OCI-M1 (cell line): ENCODE measurements at regions not wholly inside any gene's neighbourhood (a gene's known extent, or its start where the extent isn't known, plus 50 kb on each side); places are given as distances from the start of the nearest gene placed in this dataset.

ENCODE experiments used
- DNase-seq: peaks from one replicate; lab custom pipeline; 2025; lab: John Stamatoyannopoulos, UW

DNA sequence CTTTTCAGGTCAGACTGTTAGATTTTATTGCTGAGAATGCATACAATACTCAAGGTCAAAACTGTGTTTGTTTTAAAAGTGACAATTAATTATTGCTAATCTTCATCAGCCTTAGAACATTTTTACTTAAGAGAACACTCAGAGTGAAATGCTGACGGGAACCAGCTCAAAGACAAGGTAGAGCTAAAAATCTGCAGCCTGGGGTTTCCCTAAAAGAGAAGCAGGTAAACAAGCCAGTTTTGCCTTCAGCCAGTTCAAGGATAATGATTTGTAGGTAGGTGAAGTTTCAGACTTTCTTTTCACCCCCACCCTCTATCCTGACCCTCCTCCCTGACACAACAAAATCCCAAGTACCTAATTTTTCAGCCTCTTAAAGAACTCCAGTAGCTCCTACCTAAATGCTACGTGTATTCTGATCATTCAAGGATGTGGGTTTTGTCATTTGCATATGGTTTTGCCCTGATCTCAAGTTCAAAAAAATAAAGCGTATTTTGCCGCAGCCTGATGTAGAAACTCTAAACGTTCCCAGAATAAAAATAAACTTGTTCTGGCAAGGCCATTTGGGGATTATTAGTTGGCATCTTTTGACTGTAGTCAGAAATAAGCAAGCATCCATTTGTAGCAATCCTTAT lies 407.2 kb downstream of the EFNA5 start:
- no peak for DNase-seq

DNA sequence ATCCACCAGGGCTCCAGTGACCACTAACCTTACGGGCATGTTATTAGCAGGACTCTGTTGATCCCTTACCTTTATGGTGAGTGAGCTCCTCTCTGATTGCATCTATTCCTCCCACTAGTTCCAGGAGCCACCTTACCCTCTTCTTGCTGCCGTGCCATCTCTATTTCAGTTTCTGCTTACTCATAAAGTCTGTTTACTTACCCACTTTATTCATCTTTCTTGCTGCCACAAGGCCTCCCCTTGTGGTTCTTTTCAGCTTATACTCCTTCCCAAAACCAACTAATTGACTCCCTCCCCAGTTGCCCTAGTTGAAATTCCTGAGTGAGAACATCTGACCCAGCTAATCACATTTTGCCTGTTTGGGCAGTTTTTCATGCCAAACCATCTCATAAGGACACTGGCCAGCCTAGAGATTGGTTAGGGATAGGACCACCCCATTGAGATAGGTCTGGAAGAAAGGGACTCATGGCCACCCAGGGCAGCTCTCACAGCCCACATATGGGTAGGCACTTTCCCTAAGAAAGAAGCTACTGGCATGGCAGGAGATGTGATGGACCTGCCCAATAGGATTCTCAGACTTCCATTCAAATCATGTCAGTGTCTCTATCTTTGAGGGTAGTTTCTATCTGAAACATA lies 412.7 kb downstream of the EFNA5 start:
- no peak for DNase-seq

DNA sequence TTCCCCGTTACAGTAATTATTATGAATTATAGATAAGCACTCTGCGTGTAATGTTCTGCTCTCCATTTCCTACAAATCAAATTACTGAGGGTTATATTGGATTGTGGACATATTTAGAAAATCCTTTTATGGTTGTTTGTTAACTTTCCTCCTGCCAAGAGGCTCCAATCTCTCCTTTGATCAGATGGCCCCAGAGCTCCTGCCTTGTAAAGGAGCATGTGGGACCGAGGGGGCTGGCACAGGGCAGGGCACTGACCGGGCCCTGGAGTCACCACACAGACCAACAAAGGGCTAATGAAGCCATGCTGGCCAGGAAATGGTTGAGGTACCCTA lies 415.9 kb downstream of the EFNA5 start:
- DNase-seq, result no peak

DNA sequence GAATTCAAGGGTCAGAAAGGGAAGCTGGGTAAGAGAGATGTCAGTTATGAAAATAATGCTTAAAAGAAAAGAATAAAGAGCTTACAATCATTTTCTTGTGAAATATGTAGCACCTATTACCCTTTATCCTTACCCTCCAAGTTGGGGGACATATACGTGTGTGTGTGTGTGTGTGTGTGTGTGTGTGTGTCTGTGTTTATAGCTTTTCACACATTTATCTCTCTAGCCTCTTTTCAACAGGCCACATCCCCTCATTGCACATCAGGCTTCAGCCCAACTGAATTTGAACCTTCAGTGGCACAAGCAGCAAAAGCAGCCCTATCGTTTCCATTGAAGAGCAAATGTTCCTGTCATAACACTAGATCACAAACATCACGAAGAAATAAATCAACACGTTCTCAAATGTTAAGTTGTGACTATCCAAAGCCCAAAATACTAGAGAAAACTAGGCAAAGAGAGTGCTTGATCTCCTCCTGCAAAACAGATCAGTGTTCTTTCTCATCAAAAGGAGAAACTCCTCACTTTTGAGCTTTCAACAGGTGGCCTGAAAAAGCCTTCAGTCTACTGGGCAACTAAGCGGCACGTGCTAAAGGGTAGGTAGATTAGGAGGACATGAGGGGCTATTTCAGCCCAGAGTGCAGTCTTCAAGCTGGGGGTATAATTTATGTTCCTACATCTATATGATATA lies 416.4 kb downstream of the EFNA5 start:
- no peak for DNase-seq

DNA sequence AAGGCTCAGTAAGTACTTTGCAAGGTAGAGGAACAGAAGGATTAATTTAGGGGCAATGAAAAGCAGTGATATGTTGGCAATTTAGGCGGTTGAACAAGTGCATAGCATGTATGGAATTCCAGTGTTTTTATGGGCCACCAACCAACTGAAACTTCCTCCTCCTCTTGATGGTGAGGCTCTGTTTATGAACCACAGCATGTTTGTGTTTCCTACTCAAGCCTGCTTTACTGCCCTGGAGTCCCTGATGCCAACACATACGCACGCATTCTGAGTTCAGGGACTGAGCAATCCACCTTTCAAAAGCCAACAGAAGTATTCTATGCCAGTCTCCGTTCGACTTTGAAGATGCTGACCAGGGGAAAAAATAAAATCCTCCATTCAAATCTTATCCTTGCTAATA lies 417.5 kb downstream of the EFNA5 start:
- no peak for DNase-seq

DNA sequence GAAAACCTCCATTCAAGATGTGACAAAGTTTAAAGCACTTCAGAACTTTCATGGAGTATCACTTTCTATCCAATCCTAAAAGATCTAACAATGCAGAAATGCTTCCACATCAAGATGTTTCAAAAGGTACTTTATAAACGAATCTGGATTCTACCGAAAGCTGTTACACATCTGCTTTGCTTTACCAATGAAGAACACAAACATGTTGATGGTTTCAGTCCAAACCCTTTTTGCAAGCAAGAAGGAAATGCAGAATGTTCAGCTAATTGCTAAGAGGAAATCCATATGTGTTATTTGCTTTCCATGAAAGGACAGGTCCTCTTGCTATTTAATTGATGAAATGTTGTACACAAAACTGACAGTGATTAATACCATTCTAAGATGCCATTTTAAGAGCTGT lies 419.6 kb downstream of the EFNA5 start:
- no peak for DNase-seq

DNA sequence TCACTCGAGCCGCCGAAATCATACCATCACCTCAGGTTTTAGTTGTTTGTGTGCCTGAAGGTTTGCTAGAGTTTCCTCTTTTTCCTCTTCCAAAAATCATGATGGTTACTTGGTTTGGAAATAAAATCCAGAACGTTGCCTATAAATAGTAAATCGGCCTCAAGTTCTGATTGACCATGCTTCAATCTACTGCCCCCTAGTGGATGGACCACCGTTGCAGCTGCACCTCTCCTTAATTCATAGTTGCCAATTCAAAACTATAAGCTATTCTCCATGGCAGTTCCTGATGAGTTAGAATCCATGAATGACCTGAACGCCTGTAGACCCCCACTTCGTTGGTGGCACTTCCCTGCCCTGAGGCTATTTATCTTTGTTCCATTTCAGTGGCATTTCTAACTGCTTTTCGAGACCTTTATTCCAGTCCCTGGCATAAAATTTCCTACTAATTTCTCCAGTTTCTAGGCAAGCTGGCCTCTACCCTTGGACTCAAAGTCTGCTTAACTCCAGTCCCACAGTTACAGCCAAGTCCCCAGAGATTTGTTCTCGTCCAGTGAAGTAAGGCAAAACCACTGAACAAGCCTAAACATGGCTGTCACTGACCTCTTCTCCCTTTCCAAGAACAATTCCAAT lies 422.6 kb downstream of the EFNA5 start:
- peak; percentile 73 for DNase-seq

DNA sequence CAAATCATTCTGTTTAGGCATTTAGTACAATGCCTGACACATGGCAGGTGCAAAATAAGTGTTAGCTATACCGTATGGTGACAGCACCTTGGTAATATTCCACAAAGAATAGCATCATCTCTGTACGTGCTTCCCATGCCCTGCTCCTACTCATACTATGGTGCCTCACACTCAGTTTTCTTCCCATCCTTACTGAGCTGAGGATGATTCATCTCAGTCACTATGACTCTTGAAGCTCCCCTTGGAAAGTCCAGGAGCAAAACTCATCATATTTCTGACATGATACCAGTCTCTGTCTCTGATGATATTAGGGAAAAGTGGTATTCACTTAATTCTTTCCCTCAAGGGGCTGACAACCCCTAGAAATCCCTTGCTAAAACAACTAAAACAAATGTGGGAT lies 423.3 kb downstream of the EFNA5 start:
- DNase-seq, result no peak

DNA sequence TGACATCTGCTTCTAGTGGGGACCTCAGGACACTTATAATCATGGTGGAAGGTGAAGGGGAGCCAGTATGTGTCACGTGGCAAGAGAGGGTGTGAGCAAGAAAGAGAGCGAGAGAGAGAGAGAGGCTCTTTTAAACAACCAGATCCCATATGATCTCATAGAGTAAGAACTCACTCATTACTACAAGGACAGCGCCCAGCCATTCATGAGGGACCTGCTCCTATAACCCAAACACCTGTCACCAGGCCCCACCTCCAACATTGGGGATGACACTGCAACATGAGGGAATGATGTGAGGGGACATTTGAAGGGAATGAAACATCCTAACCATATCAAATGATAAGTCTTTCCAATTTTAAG lies 427.5 kb downstream of the EFNA5 start:
- no peak for DNase-seq

DNA sequence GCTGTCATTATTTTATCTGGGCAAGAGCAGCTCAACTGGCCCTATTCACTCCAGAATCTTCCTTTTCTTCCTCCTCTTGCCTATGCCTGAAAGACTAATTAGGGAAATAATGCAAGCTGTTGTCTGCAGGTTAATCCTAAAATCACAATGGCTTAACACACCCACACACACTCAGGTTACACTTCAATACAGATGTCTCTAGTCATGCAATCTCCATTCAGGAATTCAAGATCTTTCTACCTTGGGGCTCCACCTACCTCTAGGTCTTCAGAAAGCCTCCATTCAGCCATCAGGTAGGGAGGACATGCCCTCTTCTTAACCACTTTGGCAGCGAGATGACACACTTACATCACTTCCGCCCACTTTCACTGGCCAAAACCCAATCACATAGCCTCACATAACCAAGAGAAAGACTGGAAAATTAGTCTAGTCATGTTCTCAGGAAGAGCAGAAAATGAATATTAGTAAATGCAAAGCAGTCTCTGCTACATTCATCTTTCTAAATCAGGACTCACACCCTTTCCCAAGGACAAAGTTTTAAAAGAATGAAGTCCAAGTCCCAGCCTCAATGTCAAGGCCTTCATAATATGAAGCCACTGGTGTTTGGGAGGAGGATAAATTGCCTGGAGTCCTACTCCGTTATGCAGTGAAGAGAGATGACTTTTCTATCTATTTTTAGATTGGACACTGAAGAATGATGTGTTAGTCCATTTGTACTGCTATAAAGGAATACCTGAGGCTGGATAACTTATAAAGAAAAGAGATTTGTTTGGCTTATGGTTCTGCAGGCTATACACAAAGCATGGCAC lies 428.1 kb downstream of the EFNA5 start:
- no peak for DNase-seq

DNA sequence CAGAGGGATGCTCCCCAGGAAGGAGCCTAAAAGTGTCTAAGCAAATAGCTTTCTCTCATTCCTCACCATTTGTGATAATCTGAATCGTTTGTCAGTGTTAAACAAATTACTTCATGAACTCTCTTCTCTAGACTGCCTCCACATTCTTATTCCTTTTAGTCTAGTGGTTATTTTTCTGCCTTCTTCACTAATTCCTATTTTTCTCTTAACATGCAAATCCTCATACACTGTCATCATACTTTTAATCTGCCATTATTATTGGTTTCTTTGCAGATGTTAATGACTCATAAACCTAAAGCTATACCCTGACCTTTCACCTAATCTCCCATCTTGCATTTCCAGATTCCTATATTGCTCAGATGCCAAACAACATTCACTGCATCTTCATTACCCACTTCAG lies 428.9 kb downstream of the EFNA5 start:
- DNase-seq, result no peak

DNA sequence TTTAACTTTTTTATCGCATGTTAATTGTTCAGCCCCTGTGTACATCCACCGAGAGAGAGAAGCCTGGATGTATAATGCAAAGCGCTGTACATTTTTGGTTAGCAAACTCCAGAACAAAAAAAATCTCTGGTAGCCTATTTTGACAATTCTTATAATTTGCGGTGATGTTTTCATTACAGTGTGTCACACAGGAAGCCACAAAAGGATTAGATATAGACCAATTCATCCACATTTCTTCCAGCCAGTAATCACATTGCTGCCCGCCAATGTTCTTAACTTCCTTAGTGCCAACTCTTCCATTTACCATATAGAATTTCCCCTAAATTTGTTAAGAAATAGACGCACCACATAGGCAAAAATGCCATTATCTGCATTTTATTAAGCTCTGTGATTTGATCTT lies 435.6 kb downstream of the EFNA5 start:
- DNase-seq, result no peak

DNA sequence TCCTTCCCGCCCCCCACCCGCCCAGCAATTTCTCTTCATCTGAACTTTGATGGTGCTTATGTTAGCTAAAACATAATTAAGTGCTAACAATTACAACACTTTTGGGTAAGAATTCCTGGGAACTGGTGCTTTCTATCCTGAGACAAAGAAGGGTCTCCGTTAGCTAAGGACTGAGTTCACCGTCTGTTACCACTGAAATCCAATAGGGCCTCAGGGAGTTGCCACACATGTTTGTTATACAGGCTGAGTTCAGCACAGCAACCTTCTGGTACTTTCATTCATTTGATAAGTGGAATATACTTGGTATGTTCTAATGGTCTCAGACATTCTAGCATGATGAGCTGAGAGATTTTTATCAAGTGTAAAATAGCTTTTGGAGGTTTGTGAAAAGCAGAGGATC lies 437.9 kb downstream of the EFNA5 start:
- no peak for DNase-seq

DNA sequence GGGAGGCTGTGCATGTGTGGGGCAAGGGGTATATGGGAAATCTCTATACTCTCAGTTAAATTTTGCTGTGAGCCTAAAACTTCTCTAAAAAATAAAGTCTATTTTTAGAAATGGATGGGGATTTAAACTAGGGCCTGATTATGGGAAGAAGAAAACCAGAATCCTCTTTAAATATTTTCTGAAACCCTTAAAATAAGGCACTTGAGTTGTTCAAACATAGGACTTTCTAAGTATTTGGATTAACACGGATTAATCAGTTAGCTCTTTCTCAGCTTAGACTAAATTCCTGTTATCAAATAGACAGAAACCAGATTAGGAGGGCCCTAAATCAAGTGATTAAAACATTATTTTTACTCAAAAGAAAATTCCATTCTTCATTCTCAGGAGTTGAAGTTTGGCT lies 438.4 kb downstream of the EFNA5 start:
- DNase-seq, result no peak

DNA sequence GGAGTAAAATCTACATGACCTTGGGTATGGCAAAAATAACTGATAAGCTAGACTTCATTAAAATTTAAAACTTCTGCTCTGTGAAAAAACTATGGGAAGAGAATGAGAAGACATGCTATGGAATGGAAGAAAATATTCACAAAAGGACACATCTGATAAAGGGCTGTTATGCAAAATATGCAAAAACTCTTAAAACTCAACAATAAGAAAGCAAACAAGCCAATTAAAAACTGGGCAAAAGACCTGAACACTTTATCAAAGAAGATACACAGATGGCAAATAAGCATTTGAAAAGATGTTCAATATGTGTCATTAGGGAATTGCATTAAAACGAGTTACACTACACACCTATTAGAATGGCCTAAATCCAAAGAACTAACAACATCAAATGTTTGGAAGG lies 439.5 kb downstream of the EFNA5 start:
- DNase-seq, result no peak

DNA sequence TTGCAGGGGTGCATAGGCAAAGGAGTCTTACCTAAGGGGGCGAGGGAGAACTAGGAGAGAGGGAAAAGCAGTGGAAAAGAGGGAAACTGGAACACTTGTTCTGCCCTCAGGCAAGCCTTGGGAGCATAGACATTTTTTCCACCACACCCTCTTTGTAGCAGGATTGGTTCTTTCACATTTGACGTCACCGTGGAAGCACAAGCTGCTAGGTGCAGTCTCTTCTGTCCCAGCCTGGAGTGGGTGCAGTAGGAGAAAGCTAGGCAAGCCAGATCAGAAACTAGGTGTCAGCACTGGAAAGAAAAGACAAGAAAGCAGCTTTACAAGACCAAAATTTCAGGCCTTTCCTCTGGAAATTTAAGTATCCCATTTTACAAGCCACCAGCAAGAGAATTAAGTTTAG lies 440.4 kb downstream of the EFNA5 start:
- no peak for DNase-seq

DNA sequence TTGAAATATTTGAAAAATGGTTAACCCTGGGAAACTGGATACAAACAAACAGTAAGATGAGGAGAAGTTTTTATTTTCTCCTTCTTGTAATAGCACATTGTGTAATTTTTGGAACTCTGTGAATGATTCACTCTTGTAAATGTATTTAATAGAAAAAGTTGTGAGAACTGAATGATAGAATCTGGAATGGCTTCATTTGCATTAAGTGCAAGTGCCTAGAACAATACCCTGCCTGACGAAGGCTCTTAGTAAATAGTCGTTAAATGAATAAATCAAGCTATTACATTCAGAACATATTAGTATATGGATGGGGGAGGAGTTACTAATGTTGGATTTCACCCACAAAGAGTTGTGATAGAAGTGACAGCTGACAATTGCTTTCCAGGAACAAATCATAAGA lies 442.5 kb downstream of the EFNA5 start:
- no peak for DNase-seq

DNA sequence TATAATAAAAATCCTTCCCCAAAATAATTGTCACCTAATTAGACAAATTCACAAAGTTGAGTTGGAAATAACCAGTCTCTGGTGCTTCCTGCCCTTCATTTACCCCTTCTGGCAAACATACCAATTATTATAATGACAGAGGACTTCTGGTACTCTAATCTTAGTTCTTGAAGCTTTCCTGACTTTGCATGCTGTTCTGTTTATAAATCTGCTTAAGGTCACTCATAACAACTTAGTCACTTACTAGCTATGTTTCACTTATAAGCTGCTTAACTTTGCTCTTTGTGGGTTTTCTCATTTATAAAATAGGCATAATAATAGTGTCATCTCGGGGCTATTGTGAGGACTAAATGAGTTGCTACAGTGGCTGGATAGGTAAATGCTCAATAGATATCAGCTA lies 446.5 kb downstream of the EFNA5 start:
- DNase-seq, result no peak

DNA sequence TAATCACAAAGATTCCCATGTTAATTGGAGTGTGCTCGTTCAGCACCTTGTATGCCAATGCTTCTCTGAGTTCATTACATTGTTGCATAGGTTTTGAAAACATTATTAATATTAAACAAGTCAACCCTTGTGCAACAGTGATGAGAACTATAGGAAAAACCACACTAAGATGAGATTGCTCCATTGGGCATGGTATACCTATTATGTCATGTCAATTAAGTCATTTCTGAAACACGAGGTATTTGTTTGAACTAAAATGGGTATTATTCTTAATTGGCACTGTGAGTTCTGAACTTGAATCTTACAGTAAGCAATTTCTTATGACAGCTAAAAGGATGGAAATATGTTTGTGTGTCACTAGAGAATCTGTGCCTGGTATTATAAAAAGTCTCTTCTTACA lies 447.7 kb downstream of the EFNA5 start:
- peak; percentile 8 for DNase-seq

DNA sequence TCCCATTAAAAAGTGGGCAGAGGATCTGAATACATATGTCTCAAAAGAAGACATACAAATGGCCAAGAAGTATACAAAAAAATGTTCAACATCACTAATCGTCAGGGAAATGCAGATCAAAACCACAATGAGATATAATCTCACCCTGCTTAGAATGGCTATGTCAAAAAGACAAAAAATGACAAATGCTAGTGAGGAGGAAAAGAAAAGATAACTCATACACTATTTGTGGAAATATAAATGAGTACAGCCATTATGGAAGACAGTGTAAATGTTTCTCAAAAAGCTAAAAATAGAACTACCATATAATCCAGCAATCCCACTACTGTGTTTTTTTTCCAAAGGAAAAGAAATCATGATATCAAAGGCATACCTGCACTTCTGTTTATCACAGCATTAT lies 450.7 kb downstream of the EFNA5 start:
- DNase-seq, result peak; percentile 14

DNA sequence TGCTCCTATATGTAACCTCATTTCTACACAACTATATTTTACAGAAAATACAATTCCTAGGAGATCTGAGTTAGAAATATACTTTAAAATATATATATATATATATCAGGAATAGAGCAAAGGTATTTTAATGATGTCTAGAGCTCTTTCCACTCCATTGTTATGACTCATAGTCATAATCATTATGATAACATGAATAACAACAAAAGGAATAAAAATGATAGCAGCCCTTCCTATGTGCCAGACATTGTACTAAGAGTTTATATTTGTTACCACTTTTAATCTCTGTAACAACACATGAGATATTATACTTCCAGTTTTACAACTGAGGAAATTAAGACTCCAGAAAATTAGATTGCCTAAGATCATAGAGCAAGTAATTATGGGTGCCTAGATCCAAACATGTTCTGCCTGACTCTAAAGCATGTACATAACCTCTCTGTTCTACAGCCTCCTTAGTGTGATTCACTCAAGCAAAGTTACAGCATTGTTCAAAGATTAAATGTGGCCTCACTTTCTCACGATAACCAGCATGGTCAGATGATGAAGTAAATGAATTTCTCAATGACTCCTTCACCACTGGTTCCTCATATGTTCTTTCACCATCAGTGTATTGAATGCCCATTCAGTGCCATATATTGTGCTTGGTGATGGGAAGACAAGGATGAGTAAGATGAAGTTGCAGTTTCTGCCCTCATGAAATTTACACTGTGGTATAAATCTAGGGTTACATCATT lies 452.1 kb downstream of the EFNA5 start:
- peak; percentile 31 for DNase-seq

DNA sequence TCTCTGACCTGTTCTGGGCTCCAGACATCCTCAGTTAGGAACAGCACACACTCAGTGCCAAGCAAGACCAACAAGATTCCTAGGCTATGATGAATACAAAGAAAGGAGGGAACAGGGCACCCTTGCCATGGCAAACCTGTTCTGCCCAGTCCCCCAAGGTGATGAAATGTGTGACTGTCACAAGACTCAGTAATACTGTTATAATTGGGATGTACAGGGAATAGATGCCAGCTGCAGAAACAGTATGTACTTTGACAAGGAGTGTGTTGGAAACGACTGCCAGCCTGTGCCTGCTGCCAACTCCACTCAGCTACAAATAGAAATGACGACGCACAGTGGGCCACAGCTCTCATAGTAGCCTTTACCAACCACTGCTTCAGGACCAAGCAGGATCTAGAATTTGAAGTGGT lies 453.0 kb downstream of the EFNA5 start:
- DNase-seq, result no peak
